Muscle of leg (tissue), 3 donors: ENCODE measurements at regions not wholly inside any gene's neighbourhood (a gene's known extent, or its start where the extent isn't known, plus 50 kb on each side); places are given as distances from the start of the nearest gene placed in this dataset.
"Not testable (repeated sequence)": the region's sequence is repeated elsewhere in the genome, so short reads cannot be mapped to it uniquely, and the experiment has no call there.

Experiments
- DNase-seq: peaks from one replicate; pipeline ENCODE4 v3.0.0; 2013
- H3K27ac ChIP-seq: one replicate; pipeline ENCODE4 v1.5.1; 2013; ENCODE audit warnings: mild to moderate bottlenecking, low read length, control low read depth
- H3K27me3 ChIP-seq: one replicate; pipeline ENCODE4 v1.6.1; 2013; ENCODE audit warnings: low read length; ENCODE audit not compliant: control insufficient read depth, insufficient read depth
- H3K36me3 ChIP-seq: one replicate; pipeline ENCODE4 v1.6.1; 2013; ENCODE audit warnings: low read length; ENCODE audit not compliant: control insufficient read depth, insufficient read depth
- H3K4me1 ChIP-seq: one replicate; pipeline ENCODE4 v1.6.1; 2013; ENCODE audit warnings: low read length; ENCODE audit not compliant: control insufficient read depth, insufficient read depth
- H3K4me3 ChIP-seq: one replicate; pipeline ENCODE4 v1.5.1; 2013; ENCODE audit warnings: low read length, control low read depth
- H3K9me3 ChIP-seq: replicated peaks from 2 replicates; pipeline ENCODE4 v1.6.1; 2013; ENCODE audit warnings: low read depth, low read length; ENCODE audit not compliant: control insufficient read depth
- WGBS: methylation state at CpG from one replicate; pipeline ENCODE4 v1.1.5; 2013; ENCODE audit warnings: missing lambda C conversion rate; ENCODE audit not compliant: insufficient coverage; 5-methylcytosine and 5-hydroxymethylcytosine counted together

DNA sequence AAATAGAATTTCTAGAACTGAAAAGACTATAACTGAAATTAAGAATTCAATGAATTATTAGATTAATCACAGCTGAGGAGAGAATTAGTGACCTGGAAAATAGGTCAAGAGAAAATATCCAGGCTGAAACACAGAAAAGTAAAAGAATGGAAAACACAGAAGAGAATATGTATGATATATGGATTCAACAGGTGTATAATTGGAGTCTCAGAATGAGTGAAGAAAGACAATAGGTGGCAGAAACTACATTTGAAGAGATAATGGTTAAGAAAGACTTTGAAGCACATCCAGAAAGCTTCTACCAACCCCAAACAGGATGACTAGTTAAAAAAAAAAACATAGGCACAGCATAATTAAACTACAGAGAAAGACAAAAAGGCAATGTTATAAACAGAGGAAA lies 196.2 kb upstream of the ASCC3 start:
- no peaks in the 10 kb centered on the region for H3K9me3 ChIP-seq
- no peaks in the 10 kb centered on the region for H3K4me1 ChIP-seq
- no peak for DNase-seq
- H3K27ac ChIP-seq, result no peak overlapping the region
- H3K27me3 ChIP-seq, result no peaks in the 10 kb centered on the region
- no peaks in the 10 kb centered on the region for H3K36me3 ChIP-seq
- no peak overlapping the region for H3K4me3 ChIP-seq

DNA sequence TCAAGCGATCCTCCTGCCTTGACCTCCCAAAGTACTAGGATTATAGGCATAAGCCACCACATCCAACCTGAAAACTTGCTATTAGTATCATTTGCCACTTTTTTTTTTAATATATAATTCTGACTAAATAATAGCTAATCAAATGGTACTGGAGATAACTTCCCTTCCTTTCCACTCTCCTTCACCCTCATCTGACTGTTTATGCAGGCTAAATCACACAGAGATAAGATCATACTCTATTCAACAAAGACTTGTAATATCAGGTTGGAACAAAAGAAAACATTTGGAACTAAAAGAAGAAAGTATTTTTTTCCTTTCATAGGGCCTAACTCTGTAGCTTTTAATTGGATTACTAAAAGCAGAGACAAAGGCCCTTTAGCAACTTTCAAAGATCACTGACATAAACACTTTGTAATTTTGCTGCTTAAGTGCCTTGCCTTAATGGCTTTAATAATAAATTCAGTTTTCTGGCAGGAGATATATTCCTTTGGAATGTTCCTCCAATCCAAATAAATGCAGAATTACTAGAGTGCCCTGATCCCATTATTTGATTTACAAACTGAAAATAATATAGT lies 198.7 kb upstream of the ASCC3 start:
- Histone ChIP-seq H3K36me3 (no peaks in the 10 kb centered on the region), H3K4me1 (no peaks in the 10 kb centered on the region), H3K27ac (no peak overlapping the region), H3K9me3 (no peaks in the 10 kb centered on the region), H3K4me3 (no peak overlapping the region), H3K27me3 (no peaks in the 10 kb centered on the region)
- WGBS, result no CpG with 5 or more reads among the region's 1 CpG
- DNase-seq, result no peak

DNA sequence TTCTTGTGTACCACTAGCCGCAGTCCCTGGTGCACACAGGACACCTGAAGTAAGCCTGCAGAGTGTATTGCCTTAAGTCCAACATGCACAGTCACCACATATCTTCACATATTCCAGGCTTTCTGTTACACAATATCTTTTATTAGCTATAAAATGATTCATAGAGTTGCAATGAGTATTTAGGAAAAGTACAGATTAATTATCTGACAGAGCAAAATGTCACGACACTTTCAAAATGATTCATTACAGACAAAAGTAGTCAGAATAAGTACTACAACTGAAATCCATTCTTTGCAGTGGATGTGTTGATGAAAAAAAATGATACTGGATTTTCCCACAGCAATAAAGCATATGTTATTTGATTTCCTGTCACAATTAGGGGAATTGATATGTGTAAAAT lies 199.5 kb upstream of the ASCC3 start:
- H3K36me3 ChIP-seq, result no peaks in the 10 kb centered on the region
- no peak for DNase-seq
- WGBS, result no CpG with 5 or more reads among the region's 2 CpGs

GRCh38 chr6:101083533-101084175 lies 202.5 kb upstream of the ASCC3 start:
- Histone ChIP-seq H3K4me3 (no peak overlapping the region), H3K27me3 (no peaks in the 10 kb centered on the region), H3K9me3 (no peaks in the 10 kb centered on the region), H3K36me3 (no peaks in the 10 kb centered on the region), H3K27ac (no peak overlapping the region), H3K4me1 (no peaks in the 10 kb centered on the region)
- DNase-seq, result no peak
- no CpG with 5 or more reads among the region's 3 CpGs for WGBS

More for the DNA sequence above, 199.5 kb upstream of the ASCC3 start:
- H3K27me3 ChIP-seq, result no peaks in the 10 kb centered on the region
- no peak overlapping the region for H3K4me3 ChIP-seq
- H3K4me1 ChIP-seq, result no peaks in the 10 kb centered on the region
- no peaks in the 10 kb centered on the region for H3K9me3 ChIP-seq
- H3K27ac ChIP-seq, result no peak overlapping the region

- DNase-seq, result no peak
- Histone ChIP-seq H3K4me1 (no peaks in the 10 kb centered on the region), H3K36me3 (no peaks in the 10 kb centered on the region), H3K9me3 (no peaks in the 10 kb centered on the region), H3K4me3 (no peak overlapping the region), H3K27me3 (no peaks in the 10 kb centered on the region), H3K27ac (no peak overlapping the region)
- 20% methylated on average over 1 of the region's 3 CpGs for WGBS
Observed at GRCh38 chr6:101085327-101085726, 204.2 kb upstream of the ASCC3 start.

DNA sequence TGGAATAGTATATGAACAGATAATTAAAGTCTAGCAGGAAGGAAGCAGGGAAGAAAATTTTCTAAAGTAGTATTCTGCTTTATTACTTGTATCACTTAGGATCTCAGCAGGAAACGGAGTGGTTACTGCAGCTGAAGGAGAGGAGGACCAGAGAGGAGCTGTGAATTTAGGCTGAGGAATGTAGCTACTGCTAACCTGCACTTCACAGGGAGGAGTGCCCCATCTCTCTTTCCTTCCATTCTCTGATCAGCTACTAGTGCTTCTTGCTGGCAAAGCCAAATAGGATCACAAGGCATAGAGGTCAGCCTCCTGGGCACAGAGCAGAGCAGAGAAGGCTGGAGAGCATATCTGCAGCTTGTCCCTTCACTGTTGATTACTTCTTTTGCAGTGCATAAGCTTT lies 205.3 kb upstream of the ASCC3 start:
- no peaks in the 10 kb centered on the region for H3K27me3 ChIP-seq
- no peak overlapping the region for H3K27ac ChIP-seq
- H3K9me3 ChIP-seq, result peaks cover 2% of the 10 kb centered on the region
- H3K4me1 ChIP-seq, result no peaks in the 10 kb centered on the region
- no peak for DNase-seq
- H3K36me3 ChIP-seq, result no peaks in the 10 kb centered on the region
- H3K4me3 ChIP-seq, result no peak overlapping the region
- no CpG with 5 or more reads among the region's 1 CpG for WGBS

DNA sequence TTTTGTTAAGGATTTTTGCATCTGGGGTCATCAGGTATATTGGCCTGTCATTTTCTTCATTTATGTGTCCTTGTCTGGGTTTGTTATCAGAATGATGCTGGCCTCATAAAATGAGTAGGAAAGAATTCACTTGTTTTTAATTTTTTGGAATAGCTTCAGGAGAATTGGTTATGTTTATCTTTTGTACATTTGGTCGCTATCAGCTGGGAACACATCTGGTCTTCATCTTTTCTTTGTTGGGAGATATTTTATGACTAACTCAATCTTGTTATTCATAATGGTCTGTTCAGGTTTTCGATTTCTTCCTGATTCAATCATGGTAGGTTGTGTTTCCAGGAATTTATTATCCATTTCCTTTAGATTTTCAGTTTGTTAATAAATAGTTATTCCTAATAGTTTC lies 207.5 kb upstream of the ASCC3 start:
- Histone ChIP-seq H3K9me3 (peaks cover 8% of the 10 kb centered on the region), H3K27me3 (no peaks in the 10 kb centered on the region), H3K4me1 (no peaks in the 10 kb centered on the region), H3K4me3 (no peak overlapping the region), H3K36me3 (no peaks in the 10 kb centered on the region), H3K27ac (no peak overlapping the region)
- no CpG with 5 or more reads among the region's 2 CpGs for WGBS
- no peak for DNase-seq

- no peak for DNase-seq
- Histone ChIP-seq H3K36me3 (no peaks in the 10 kb centered on the region), H3K4me3 (no peak overlapping the region), H3K27me3 (no peaks in the 10 kb centered on the region), H3K9me3 (peaks cover 8% of the 10 kb centered on the region), H3K27ac (no peak overlapping the region), H3K4me1 (no peaks in the 10 kb centered on the region)
- WGBS, result no CpG with 5 or more reads among the region's 1 CpG
Observed at GRCh38 chr6:101089640-101090039, 208.5 kb upstream of the ASCC3 start.

DNA sequence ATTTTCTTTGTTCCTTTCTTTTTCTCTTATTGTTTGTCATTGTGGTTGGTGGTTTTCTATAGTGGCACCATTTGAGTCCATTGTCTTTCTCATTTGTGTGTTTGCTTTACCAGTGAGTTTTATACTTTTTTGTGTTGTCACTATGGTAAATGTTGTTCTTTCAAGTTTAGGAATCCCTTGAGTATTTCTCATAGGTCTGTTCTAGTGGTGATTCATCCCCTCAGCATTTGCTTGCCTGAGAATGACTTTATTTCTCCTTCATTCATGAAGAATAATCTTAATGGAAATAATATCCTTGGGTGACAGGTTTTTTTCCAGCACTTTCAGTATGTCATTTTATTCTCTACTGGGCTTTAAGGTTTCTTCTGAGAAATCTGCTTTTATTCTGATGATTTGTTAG lies 209.2 kb upstream of the ASCC3 start:
- Histone ChIP-seq H3K27me3 (no peaks in the 10 kb centered on the region), H3K27ac (no peak overlapping the region), H3K36me3 (no peaks in the 10 kb centered on the region), H3K4me1 (no peaks in the 10 kb centered on the region), H3K4me3 (no peak overlapping the region), H3K9me3 (peaks cover 8% of the 10 kb centered on the region)
- no peak for DNase-seq

- H3K9me3 ChIP-seq, H3K27ac ChIP-seq, H3K36me3 ChIP-seq, H3K4me3 ChIP-seq, H3K27me3 ChIP-seq, H3K4me1 ChIP-seq, DNase-seq: not testable (repeated sequence)
Observed at GRCh38 chr6:101098605-101099004, 217.5 kb upstream of the ASCC3 start.

- no peak for DNase-seq
- Histone ChIP-seq H3K4me1 (no peaks in the 10 kb centered on the region), H3K27ac (no peak overlapping the region), H3K4me3 (no peak overlapping the region), H3K36me3 (no peaks in the 10 kb centered on the region), H3K27me3 (no peaks in the 10 kb centered on the region), H3K9me3 (no peaks in the 10 kb centered on the region)
- WGBS, result no CpG with 5 or more reads among the region's 4 CpGs
Observed at GRCh38 chr6:101102702-101103101, 221.6 kb upstream of the ASCC3 start.
